ENCODE measurements at regions not wholly inside any gene's neighbourhood (a gene's known extent, or its start where the extent isn't known, plus 50 kb on each side); places are given as distances from the start of the nearest gene placed in this dataset.
"Not testable (repeated sequence)": the region's sequence is repeated elsewhere in the genome, so short reads cannot be mapped to it uniquely, and the experiment has no call there.

DNA sequence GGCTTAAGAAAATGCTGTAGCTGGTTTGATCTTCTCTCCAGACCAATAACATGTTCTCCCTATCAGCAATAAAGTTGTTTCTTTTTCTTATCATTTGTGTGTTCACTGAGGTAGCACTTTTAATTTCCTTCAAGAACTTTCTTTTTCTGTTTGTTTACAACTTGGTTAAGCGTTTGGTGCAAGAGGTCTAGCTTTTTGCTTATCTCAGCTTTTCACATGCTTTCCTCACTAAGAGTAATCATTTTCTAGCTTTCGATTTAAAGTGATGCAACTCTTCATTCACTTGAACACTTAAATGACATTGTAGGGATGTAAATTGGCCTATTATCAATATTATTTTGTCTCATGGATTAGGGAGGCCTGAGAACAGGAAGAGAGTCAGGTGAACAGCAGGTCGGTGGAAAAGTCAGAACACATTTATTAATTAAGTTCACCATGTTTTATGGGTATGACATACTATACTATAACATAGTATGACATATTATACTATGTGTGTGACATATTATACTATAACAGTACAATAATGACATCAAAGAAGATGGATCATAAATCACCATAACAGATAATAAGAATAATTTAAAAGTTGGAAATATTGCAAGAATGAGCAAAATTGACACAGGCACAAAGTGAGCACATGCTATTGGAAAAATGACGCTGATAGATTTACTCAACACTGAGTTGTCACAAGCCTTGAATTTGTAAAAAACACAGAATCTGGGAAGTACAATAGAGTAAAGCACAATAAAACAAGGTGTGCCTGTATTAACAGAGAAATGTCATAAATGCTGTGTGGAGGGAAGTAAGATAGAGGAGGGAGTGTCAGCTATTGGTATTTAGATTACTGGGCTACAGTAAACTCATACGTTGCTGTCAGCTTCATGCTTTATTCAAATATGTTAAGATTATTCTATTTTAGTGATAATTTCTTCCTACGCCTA, 218.6 kb upstream of the SLC7A11 start:
- Mint-ChIP-seq H3K36me3 (ENCODE audit: insufficient read depth) (no peaks in the 10 kb centered on the region), H3K27ac (no peak overlapping the region), H3K4me1 (ENCODE audit: low read depth in 2 of 2) (no peaks in the 10 kb centered on the region), H3K27me3 (no peaks in the 10 kb centered on the region), H3K4me3 (no peak overlapping the region), H3K9me3 (peaks cover 3% of the 10 kb centered on the region in 2 donors)
- no peak for ATAC-seq (replicated peaks)
- DNase-seq: no peak

DNA sequence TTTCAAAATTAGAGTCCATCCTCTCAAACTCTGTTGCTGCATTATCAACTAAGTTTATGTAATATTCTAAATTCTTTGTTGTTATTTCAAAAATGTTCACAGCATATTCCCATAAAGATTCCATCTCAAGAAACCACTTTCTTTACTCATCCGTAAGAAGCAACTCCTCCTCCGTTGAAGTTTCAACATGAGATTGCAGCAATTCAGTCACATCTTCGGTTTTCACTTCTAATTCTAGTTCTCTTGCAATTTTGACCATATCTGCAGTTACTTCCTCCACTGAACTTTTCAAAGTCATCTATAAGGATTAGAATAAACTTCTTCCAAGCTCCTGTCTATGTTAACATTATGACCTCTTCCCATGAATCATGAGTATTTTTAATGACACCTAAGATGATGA, 216.6 kb upstream of the SLC7A11 start:
- Mint-ChIP-seq H3K4me3 (no peak overlapping the region), H3K9me3 (peaks cover 4 to 7% of the 10 kb centered on the region in 2 donors), H3K4me1 (ENCODE audit: low read depth in 2 of 2) (no peaks in the 10 kb centered on the region), H3K27ac (no peak overlapping the region), H3K36me3 (ENCODE audit: insufficient read depth) (no peaks in the 10 kb centered on the region), H3K27me3 (no peaks in the 10 kb centered on the region)
- DNase-seq (no peak), ATAC-seq (replicated peaks) (no peak)

DNA sequence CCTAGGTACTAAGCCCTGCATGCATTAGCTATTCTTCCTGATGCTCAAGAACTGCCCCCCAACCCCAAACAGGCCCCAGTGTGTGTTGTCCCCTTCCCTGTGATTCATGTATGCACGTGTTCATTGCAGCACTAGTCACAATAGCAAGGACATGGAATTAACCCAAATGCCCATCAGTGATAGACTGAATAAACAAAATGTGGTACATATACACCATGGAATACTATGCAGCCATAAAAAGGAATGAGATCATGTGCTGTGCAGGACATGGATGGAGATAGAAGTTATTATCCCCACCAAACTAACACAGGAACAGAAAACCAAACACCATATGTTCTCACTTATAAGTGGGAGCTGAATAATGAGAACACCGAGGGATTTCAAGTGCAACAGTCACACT, 214.2 kb upstream of the SLC7A11 start:
- H3K4me3 Mint-ChIP-seq; H3K36me3 Mint-ChIP-seq (ENCODE audit: insufficient read depth); H3K4me1 Mint-ChIP-seq (ENCODE audit: low read depth in 2 of 2); H3K27me3 Mint-ChIP-seq; H3K9me3 Mint-ChIP-seq; ATAC-seq (replicated peaks); DNase-seq; H3K27ac Mint-ChIP-seq: not testable (repeated sequence)

DNA sequence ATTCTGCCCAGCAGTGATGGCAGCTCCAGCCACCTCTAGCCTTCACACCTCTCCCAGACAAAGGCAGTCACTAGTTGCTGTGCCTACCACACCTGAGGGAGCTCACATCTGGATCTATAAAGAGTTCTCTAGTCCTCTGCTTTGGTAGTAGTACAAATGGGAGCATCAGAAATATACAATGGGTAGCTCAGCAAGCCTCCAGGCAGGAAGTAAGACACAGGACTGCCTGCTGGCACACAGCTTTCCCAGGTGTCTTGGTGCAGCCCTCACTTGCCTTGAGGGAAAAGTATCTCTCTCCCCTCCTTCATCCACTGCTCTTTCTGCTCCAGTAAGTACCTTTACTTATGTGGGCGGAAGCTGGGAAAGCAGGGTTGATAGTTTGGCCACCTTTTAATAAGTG, 212.9 kb upstream of the SLC7A11 start:
- Mint-ChIP-seq H3K9me3 (peaks cover 7 to 9% of the 10 kb centered on the region in 2 donors), H3K27ac (no peak overlapping the region), H3K27me3 (no peaks in the 10 kb centered on the region)

DNA sequence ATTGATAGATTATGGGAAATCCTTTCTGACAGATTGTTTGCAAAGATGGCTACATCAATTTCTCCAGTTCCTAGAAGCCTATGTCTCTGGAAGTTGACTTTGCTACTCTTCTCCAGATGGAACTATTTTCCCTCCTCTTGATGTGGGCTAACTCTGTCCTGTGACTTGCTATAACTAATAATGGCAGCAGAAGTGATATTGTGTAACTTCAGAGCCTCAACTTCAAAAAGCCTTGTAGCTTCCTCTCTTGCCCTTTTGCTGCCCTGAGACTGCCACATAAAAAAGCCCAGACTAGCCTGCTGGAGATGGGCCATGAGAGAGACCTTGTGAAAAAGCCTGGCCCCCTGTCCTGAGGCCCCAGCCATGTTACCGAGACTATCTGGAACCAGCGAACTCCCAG, 210.7 kb upstream of the SLC7A11 start:
- no peak overlapping the region for H3K4me3 Mint-ChIP-seq
- no peak overlapping the region for H3K27ac Mint-ChIP-seq
- ATAC-seq (replicated peaks) (no peak), DNase-seq (no peak)
- H3K4me1 Mint-ChIP-seq (ENCODE audit: low read depth in 2 of 2): no peaks in the 10 kb centered on the region
- no peaks in the 10 kb centered on the region for H3K36me3 Mint-ChIP-seq (ENCODE audit: insufficient read depth)
- no peaks in the 10 kb centered on the region for H3K27me3 Mint-ChIP-seq
- H3K9me3 Mint-ChIP-seq: peaks cover 7% of the 10 kb centered on the region in 2 donors

More for the DNA sequence above, 212.9 kb upstream of the SLC7A11 start:
- no peaks in the 10 kb centered on the region for H3K4me1 Mint-ChIP-seq (ENCODE audit: low read depth in 2 of 2)
- DNase-seq (no peak), ATAC-seq (replicated peaks) (no peak)
- H3K4me3 Mint-ChIP-seq: no peak overlapping the region
- H3K36me3 Mint-ChIP-seq (ENCODE audit: insufficient read depth): no peaks in the 10 kb centered on the region

DNA sequence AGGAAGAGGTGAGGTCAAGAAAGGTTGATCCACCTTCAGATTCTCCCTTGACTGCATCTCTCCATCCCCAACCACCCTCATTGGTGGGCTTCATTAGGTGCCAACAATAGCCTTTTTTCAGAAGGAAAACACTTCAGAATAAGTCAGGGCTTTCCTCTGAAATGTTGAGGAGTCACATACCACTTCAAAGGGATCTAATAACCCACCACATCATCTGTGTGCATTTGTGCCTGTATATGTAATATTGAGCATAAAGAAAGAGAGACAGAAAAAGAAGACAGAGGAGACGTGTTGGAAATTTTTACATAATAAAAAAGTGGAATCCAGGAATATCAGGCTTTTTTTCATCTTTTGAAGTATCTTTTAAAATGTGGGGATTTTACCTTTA, 209.1 kb upstream of the SLC7A11 start:
- Mint-ChIP-seq H3K27ac (no peak overlapping the region), H3K4me3 (no peak overlapping the region), H3K27me3 (no peaks in the 10 kb centered on the region), H3K4me1 (ENCODE audit: low read depth in 2 of 2) (no peaks in the 10 kb centered on the region), H3K36me3 (ENCODE audit: insufficient read depth) (no peaks in the 10 kb centered on the region), H3K9me3 (peaks cover 7 to 9% of the 10 kb centered on the region in 2 donors)
- DNase-seq (no peak), ATAC-seq (replicated peaks) (no peak)

DNA sequence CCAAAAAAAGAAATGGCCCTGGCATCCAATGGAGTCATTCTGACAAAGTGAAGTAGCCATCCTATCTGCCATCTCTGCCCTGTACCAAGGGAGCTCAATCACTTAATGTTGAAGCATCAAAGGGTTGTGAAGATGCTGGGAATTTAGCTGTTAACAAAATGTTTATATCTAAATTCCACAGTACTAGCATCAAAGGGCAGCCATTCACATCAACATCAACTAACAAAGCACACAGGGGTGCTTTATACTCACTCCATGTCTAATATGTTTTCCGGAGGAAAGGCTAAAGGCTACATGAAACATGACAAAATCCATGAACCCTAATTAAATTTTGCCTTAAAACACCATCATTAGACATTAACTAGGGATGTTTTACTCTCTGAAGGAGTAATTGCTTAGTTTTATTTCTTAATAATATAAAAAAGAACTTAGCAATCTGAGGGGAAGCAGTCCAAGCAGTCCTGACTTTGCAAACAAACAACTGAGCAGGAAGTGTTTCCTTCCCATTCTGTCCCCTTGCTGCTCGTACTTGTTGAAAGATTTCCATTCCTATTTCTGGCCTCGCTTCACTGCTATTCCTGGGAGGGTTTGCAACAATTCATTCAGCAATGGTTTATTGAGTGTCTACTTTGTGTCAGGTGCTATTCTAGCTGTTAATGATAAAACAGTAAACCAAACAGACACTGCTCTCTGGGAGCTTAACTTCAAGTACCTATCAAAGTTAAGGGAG, 208.6 kb upstream of the SLC7A11 start:
- DNase-seq: no peak
- ATAC-seq (replicated peaks): no peak
- Mint-ChIP-seq H3K4me1 (ENCODE audit: low read depth in 2 of 2) (no peaks in the 10 kb centered on the region), H3K9me3 (peaks cover 4 to 7% of the 10 kb centered on the region in 2 donors), H3K27me3 (no peaks in the 10 kb centered on the region), H3K27ac (no peak overlapping the region), H3K4me3 (no peak overlapping the region), H3K36me3 (ENCODE audit: insufficient read depth) (no peaks in the 10 kb centered on the region)

DNA sequence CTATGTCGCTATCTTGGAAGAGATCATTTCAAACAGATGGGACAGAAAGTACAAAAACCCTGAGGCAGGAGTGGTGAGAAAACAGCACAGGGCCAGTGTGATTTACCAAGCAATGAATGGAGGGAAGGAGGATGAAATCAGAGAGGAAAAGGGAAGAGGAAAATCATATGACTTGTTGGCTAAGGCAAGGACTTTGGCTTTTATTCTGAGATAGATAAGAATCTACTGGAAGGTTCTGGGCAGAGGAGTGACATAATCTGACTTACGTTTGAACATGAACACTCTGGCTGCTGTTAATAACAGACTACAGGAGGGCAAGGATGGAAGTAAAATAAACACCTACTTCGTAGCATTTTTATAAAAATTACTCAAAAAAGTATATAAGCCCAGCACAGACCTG, 207.8 kb upstream of the SLC7A11 start:
- Mint-ChIP-seq H3K27ac (no peak overlapping the region), H3K36me3 (ENCODE audit: insufficient read depth) (no peaks in the 10 kb centered on the region), H3K4me3 (no peak overlapping the region), H3K27me3 (no peaks in the 10 kb centered on the region), H3K9me3 (peaks cover 0 to 6% of the 10 kb centered on the region in 2 donors), H3K4me1 (ENCODE audit: low read depth in 2 of 2) (no peaks in the 10 kb centered on the region)
- DNase-seq (no peak), ATAC-seq (replicated peaks) (no peak)

DNA sequence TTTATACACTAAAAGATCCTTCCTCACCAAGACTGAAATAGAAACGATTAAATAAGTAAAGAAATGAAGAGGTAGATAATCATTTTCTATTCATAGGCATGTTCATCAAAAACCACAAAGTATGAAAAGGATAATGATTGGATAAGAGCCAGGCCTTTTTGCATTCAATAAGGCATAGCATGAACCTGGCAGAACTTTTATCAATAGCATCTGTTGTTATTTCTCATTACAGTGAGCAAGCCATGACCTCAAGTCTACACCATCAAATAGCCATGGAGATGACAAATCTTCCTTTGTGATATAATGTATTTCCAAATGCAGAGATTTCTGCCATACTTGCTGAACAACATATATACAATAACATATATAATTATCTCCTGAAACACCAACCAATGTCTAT, 206.0 kb upstream of the SLC7A11 start:
- no peak overlapping the region for H3K27ac Mint-ChIP-seq
- DNase-seq (no peak), ATAC-seq (replicated peaks) (no peak)
- no peaks in the 10 kb centered on the region for H3K4me1 Mint-ChIP-seq (ENCODE audit: low read depth in 2 of 2)
- no peaks in the 10 kb centered on the region for H3K27me3 Mint-ChIP-seq
- H3K36me3 Mint-ChIP-seq (ENCODE audit: insufficient read depth): no peaks in the 10 kb centered on the region
- peaks cover 5 to 10% of the 10 kb centered on the region in 2 donors for H3K9me3 Mint-ChIP-seq
- H3K4me3 Mint-ChIP-seq: no peak overlapping the region

DNA sequence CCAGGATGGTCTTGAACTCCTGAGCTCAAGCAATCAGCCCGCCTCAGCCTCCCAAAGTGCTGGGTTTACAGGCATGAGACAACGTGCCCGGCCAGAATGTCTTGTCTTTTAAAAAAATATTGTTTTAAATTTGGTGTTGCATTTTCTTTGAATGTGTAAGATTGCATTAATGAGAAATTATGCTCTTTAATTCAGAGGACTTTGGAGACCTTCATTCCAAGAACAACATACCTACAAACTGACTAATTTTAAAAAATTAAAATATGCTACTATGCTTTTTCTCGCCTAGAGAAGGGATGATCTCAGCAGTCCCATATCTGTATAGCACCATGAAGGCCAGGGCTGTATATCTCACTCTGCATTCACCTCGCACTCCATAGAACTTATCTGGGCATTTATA, 204.3 kb upstream of the SLC7A11 start:
- H3K4me3 Mint-ChIP-seq: no peak overlapping the region
- ATAC-seq (replicated peaks) (no peak), DNase-seq (no peak)
- H3K27me3 Mint-ChIP-seq: no peaks in the 10 kb centered on the region
- no peaks in the 10 kb centered on the region for H3K36me3 Mint-ChIP-seq (ENCODE audit: insufficient read depth)
- H3K9me3 Mint-ChIP-seq: peaks cover 4 to 11% of the 10 kb centered on the region in 2 donors
- H3K27ac Mint-ChIP-seq: no peak overlapping the region
- no peaks in the 10 kb centered on the region for H3K4me1 Mint-ChIP-seq (ENCODE audit: low read depth in 2 of 2)

DNA sequence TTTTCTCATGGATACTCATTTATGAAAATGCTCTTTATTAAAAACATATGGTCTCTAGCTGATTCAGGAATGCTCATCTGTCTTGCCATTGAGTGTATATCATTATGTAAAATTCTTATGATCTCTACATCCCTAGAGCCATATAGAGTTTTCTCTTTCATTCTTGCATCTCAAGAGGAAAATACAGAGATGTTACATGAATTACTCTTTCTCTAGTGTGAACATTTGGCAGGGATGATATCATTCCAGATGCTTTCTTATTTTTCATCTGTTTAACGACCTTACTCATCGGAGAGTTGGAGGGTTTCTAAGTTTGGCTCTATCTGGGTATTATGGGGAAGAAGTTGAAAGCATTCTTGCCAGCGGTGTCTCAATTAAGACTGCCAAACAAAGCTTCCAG, 202.9 kb upstream of the SLC7A11 start:
- no peaks in the 10 kb centered on the region for H3K27me3 Mint-ChIP-seq
- no peak for DNase-seq
- no peak overlapping the region for H3K27ac Mint-ChIP-seq
- H3K4me1 Mint-ChIP-seq (ENCODE audit: low read depth in 2 of 2): no peaks in the 10 kb centered on the region
- no peak for ATAC-seq (replicated peaks)
- peaks cover 8 to 14% of the 10 kb centered on the region in 2 donors for H3K9me3 Mint-ChIP-seq
- H3K36me3 Mint-ChIP-seq (ENCODE audit: insufficient read depth): no peaks in the 10 kb centered on the region
- H3K4me3 Mint-ChIP-seq: no peak overlapping the region

DNA sequence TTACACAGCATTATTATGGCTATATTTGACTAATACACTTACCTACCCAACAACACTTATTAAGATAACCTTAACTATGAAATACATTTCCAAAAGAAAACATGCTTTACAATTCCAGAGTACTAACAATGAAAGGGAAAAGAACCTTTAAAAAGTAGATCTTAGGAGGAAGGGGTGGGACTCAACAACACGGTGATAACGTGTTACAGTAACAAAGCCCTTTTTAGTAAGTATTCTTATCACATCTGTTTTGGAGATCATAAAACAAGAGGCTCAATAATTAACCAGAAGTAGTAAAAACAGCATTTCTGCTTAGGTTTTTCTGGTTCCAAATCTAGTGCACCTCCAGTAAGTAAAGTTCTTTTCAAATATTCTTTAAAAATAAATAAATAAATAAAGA, 202.1 kb upstream of the SLC7A11 start:
- Mint-ChIP-seq H3K36me3 (ENCODE audit: insufficient read depth) (no peaks in the 10 kb centered on the region), H3K9me3 (peaks cover 8 to 18% of the 10 kb centered on the region in 2 donors), H3K27ac (no peak overlapping the region), H3K4me1 (ENCODE audit: low read depth in 2 of 2) (no peaks in the 10 kb centered on the region), H3K4me3 (no peak overlapping the region), H3K27me3 (no peaks in the 10 kb centered on the region)
- DNase-seq (no peak), ATAC-seq (replicated peaks) (no peak)

DNA sequence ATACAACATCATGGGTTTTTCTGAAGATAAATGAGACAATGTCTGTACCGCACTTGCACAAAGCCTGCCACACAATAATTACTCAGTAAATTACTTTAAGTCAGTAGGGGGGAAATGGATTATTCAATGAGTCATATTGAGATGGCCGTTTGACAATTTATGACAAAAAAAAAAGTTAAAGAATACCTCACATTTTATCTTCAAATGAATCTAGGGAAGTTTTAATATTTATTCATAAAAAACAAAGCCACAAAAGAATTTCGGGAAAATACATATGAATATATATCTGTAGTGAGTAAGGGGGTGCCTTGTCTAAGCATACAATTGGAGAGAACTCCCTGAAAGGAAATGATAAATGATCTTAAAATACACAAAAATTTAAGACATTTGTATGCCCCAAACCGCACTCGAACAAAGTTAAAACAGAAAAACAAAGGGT, 197.0 kb upstream of the SLC7A11 start:
- Mint-ChIP-seq H3K4me1 (ENCODE audit: low read depth in 2 of 2) (no peaks in the 10 kb centered on the region), H3K36me3 (ENCODE audit: insufficient read depth) (no peaks in the 10 kb centered on the region), H3K27ac (no peak overlapping the region), H3K9me3 (peaks cover 12 to 19% of the 10 kb centered on the region in 2 donors), H3K27me3 (no peaks in the 10 kb centered on the region), H3K4me3 (no peak overlapping the region)
- no peak for ATAC-seq (replicated peaks)
- no peak for DNase-seq

DNA sequence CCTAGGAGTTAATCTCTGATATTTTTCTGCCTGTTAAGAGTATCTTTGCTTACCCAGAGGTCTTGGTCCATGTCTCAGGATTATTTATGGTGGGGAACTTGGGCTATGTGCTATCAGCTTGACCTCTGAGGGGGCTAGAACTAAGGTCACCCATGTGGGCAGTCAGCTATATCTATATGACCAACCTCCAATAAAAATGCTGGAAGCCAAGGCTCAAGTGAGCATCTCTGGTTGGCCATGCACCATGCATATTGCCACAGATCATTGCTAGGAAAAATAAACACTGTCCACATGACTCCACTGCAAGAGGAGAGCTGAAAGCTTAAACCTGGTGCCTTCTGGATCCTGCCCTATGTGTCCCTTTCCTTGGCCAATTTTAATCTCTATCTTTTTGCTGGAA, 196.5 kb upstream of the SLC7A11 start:
- H3K4me3 Mint-ChIP-seq: no peak overlapping the region
- no peaks in the 10 kb centered on the region for H3K27me3 Mint-ChIP-seq
- no peak overlapping the region for H3K27ac Mint-ChIP-seq
- no peaks in the 10 kb centered on the region for H3K36me3 Mint-ChIP-seq (ENCODE audit: insufficient read depth)
- peaks cover 13 to 18% of the 10 kb centered on the region in 2 donors for H3K9me3 Mint-ChIP-seq
- no peak for DNase-seq
- no peaks in the 10 kb centered on the region for H3K4me1 Mint-ChIP-seq (ENCODE audit: low read depth in 2 of 2)
- no peak for ATAC-seq (replicated peaks)

All from effector memory CD8-positive, alpha-beta T cell (primary cell).